ENCODE measurements at regions not wholly inside any gene's neighbourhood (a gene's known extent, or its start where the extent isn't known, plus 50 kb on each side); places are given as distances from the start of the nearest gene placed in this dataset.
"Not testable (repeated sequence)": the region's sequence is repeated elsewhere in the genome, so short reads cannot be mapped to it uniquely, and the experiment has no call there.

DNA sequence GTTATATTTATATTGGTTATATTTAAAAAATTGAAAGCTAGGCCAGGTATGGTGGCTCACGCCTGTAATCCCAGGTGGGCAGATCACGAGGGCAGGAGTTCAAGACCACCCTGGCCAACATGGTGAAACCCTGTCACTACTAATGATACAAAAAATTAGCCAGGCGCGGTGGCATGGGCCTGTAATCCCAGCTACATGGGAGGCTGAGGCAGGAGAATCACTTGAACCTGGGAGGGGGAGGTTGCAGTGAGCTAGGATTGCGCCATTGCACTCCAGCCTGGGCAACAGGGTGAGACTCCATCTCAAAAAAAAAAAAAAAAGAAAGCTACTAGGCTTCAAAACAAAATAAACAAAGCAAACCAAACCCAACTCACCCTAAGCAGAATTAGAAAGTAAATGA is 109.0 kb upstream of the SERPINE2 start:
- TF ChIP-seq, protein P1, sequence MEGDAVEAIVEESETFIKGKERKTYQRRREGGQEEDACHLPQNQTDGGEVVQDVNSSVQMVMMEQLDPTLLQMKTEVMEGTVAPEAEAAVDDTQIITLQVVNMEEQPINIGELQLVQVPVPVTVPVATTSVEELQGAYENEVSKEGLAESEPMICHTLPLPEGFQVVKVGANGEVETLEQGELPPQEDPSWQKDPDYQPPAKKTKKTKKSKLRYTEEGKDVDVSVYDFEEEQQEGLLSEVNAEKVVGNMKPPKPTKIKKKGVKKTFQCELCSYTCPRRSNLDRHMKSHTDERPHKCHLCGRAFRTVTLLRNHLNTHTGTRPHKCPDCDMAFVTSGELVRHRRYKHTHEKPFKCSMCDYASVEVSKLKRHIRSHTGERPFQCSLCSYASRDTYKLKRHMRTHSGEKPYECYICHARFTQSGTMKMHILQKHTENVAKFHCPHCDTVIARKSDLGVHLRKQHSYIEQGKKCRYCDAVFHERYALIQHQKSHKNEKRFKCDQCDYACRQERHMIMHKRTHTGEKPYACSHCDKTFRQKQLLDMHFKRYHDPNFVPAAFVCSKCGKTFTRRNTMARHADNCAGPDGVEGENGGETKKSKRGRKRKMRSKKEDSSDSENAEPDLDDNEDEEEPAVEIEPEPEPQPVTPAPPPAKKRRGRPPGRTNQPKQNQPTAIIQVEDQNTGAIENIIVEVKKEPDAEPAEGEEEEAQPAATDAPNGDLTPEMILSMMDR (IDR thresholded peaks at IDR 0.05), result not testable (repeated sequence)
- not testable (repeated sequence) for TF ChIP-seq POLR2A (IDR thresholded peaks at IDR 0.05)

Measured in suprapubic skin (tissue), 3 donors.